Lower leg skin (tissue), 3 donors: ENCODE measurements at regions not wholly inside any gene's neighbourhood (a gene's known extent, or its start where the extent isn't known, plus 50 kb on each side); places are given as distances from the start of the nearest gene placed in this dataset.

Experiments used
- POLR2A ChIP-seq, 2 donors: fragments of 450-650 bp; IDR thresholded peaks; one replicate each; pipeline ENCODE4 v1.6.1; 2016 to 2017; ENCODE audit warnings: antibody characterized with exemption in 2 of 2, mild to moderate bottlenecking in 1 of 2, moderate library complexity in 1 of 2
- TF ChIP-seq, protein P1 (sequence below), 3 donors: fragments of 450-650 bp; IDR thresholded peaks; one replicate each; pipeline ENCODE4 v1.5.1; 2016; ENCODE audit warnings: antibody characterized with exemption in 3 of 3, mild to moderate bottlenecking in 3 of 3, moderate library complexity in 2 of 3

DNA sequence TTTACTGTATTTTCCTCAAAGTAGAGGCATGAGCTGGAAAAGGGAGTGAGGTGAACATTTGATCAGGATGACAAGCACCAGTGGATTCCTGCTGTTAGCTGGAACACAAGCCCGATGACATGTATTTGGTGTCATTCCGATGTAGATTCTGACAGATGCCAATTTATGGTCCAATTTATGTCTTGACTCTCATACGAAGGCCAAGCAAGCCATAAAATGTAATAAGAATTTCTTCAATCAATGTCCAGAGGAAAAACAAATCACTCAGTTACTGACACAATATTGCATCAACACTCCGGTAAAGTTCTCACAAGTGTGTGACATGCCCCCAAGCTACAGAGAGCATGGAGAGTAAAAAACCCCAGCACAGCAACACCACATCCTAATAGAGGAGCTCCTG lies 138.3 kb upstream of the ZNF521 start:
- TF ChIP-seq, protein P1, sequence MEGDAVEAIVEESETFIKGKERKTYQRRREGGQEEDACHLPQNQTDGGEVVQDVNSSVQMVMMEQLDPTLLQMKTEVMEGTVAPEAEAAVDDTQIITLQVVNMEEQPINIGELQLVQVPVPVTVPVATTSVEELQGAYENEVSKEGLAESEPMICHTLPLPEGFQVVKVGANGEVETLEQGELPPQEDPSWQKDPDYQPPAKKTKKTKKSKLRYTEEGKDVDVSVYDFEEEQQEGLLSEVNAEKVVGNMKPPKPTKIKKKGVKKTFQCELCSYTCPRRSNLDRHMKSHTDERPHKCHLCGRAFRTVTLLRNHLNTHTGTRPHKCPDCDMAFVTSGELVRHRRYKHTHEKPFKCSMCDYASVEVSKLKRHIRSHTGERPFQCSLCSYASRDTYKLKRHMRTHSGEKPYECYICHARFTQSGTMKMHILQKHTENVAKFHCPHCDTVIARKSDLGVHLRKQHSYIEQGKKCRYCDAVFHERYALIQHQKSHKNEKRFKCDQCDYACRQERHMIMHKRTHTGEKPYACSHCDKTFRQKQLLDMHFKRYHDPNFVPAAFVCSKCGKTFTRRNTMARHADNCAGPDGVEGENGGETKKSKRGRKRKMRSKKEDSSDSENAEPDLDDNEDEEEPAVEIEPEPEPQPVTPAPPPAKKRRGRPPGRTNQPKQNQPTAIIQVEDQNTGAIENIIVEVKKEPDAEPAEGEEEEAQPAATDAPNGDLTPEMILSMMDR (IDR thresholded peaks at IDR 0.05): no peak
- no peak for TF ChIP-seq POLR2A (IDR thresholded peaks at IDR 0.05)
